ENCODE measurements at regions not wholly inside any gene's neighbourhood (a gene's known extent, or its start where the extent isn't known, plus 50 kb on each side); places are given as distances from the start of the nearest gene placed in this dataset.
"Not testable (repeated sequence)": the region's sequence is repeated elsewhere in the genome, so short reads cannot be mapped to it uniquely, and the experiment has no call there.

GRCh38 chr7:118420888-118421287 is 196.4 kb downstream of the ANKRD7 start:
- no peak for DNase-seq

GRCh38 chr7:118429141-118429540 is 204.6 kb downstream of the ANKRD7 start:
- DNase-seq, result no peak

- DNase-seq, result no peak
Measured at GRCh38 chr7:118436663-118437062, 212.2 kb downstream of the ANKRD7 start.

- not testable (repeated sequence) for DNase-seq
Measured at GRCh38 chr7:118449030-118449429, 224.5 kb downstream of the ANKRD7 start.

GRCh38 chr7:118449797-118450567 is 225.5 kb downstream of the ANKRD7 start:
- DNase-seq, result no peak

- no peak for DNase-seq
Measured at GRCh38 chr7:118452128-118452527, 227.6 kb downstream of the ANKRD7 start.

GRCh38 chr7:118467381-118467780 is 242.9 kb downstream of the ANKRD7 start:
- no peak for DNase-seq

- DNase-seq, result no peak
Measured at GRCh38 chr7:118472581-118472980, 248.1 kb downstream of the ANKRD7 start.

- no peak for DNase-seq
Measured at GRCh38 chr7:118473271-118473670, 248.8 kb downstream of the ANKRD7 start.

- DNase-seq, result no peak
Measured at GRCh38 chr7:118476036-118476435, 251.5 kb downstream of the ANKRD7 start.

- no peak for DNase-seq
Measured at GRCh38 chr7:118477036-118477435, 252.5 kb downstream of the ANKRD7 start.

- no peak for DNase-seq
Measured at GRCh38 chr7:118478236-118478635, 253.7 kb downstream of the ANKRD7 start.

GRCh38 chr7:118478931-118479330 is 254.4 kb downstream of the ANKRD7 start:
- DNase-seq, result no peak

- DNase-seq, result no peak
Measured at GRCh38 chr7:118492466-118492865, 268.0 kb downstream of the ANKRD7 start.

- DNase-seq, result no peak
Measured at GRCh38 chr7:118496138-118496644, 271.7 kb downstream of the ANKRD7 start.

- DNase-seq, result no peak
Measured at GRCh38 chr7:118502235-118502634, 277.7 kb downstream of the ANKRD7 start.

- no peak for DNase-seq
Measured at GRCh38 chr7:118511146-118511545, 286.6 kb downstream of the ANKRD7 start.

- DNase-seq, result no peak
Measured at GRCh38 chr7:118517275-118517674, 292.8 kb downstream of the ANKRD7 start.

- DNase-seq, result no peak
Measured at GRCh38 chr7:118525020-118525419, 300.5 kb downstream of the ANKRD7 start.

- no peak for DNase-seq
Measured at GRCh38 chr7:118531566-118531965, 307.1 kb downstream of the ANKRD7 start.

- no peak for DNase-seq
Measured at GRCh38 chr7:118559207-118559606, 334.7 kb downstream of the ANKRD7 start.

GRCh38 chr7:118563311-118563710 is 338.8 kb downstream of the ANKRD7 start:
- DNase-seq, result no peak

GRCh38 chr7:118572604-118573003 is 348.1 kb downstream of the ANKRD7 start:
- DNase-seq, result no peak

- no peak for DNase-seq
Measured at GRCh38 chr7:118573085-118573484, 348.6 kb downstream of the ANKRD7 start.

- DNase-seq, result no peak
Measured at GRCh38 chr7:118575393-118575948, 351.0 kb downstream of the ANKRD7 start.

Measured in NCI-H2107 (cell line).